HG02870 (cell line): ENCODE measurements at regions not wholly inside any gene's neighbourhood (a gene's known extent, or its start where the extent isn't known, plus 50 kb on each side); places are given as distances from the start of the nearest gene placed in this dataset.
"Not testable (repeated sequence)": the region's sequence is repeated elsewhere in the genome, so short reads cannot be mapped to it uniquely, and the experiment has no call there.

Experiments used
- ATAC-seq: cut with Tn5 transposase; IDR thresholded peaks from one replicate; pipeline ENCODE4 v1.9.1; 2021; ENCODE audit warnings: mild to moderate bottlenecking, moderate library complexity; ENCODE audit not compliant: unreplicated experiment

- ATAC-seq: not testable (repeated sequence)
These were observed 442.4 kb downstream of the TMEM232 start for GRCh38 chr5:110284121-110284520.

- no peak for ATAC-seq
These were observed 437.5 kb downstream of the TMEM232 start for GRCh38 chr5:110288766-110289511.

DNA sequence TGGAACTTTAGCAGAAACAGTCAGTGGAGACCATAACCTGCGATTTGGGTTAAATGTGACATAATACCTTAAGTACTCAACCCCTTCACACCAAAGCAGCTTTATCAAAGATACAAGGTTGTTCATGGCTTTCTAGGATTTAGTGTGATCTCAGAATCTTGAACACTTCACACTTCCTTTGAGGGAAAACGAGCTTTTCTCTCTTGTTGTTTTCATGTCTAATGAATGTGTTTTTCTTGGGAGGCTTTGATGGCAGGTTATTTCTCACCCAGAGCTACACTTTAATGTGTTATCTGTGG, 437.0 kb downstream of the TMEM232 start:
- no peak for ATAC-seq

DNA sequence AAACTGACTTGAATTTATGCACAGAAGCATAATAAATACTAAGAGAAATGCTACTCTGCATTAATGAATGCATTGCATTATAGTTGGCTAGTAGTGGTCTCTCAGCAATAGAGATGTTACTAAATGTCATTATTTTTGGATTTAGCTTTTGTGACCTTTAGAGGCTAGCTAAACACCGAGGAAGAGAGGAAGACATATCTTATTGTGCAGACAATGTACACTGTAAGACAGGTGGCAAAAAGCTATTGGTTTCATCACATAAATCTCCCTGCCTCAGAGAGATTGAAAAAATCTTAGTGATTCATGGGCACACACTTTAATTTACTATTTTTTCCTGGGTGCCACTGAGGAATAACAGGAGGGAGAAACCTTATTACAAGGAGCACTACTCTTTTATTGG, 435.9 kb downstream of the TMEM232 start:
- ATAC-seq: no peak

- no peak for ATAC-seq
These were observed 432.2 kb downstream of the TMEM232 start for GRCh38 chr5:110294281-110294680.

GRCh38 chr5:110297152-110297670, 429.3 kb downstream of the TMEM232 start:
- no peak for ATAC-seq

- no peak for ATAC-seq
These were observed 422.3 kb downstream of the TMEM232 start for GRCh38 chr5:110304176-110304575.

DNA sequence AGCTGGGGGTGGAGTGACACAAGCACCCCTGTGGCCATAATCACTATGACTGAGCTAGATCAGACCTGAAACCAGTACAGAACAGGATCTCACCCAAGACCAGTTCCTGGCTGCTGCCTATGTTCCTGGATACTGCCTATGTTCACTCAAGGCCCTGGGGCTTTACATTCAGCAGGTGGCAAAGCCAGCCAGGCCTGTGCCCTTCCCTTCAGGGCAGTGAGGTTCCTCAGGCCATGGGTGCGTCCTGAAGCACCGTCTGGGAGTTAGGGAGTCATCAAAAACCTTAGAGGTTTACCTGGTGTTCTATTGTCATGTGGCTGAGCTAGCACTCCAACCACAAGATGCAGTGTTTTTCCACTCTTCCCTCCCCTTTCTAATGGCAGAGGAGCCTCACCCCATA, 419.8 kb downstream of the TMEM232 start:
- no peak for ATAC-seq

- no peak for ATAC-seq
These were observed 417.2 kb downstream of the TMEM232 start for GRCh38 chr5:110309222-110309621.

DNA sequence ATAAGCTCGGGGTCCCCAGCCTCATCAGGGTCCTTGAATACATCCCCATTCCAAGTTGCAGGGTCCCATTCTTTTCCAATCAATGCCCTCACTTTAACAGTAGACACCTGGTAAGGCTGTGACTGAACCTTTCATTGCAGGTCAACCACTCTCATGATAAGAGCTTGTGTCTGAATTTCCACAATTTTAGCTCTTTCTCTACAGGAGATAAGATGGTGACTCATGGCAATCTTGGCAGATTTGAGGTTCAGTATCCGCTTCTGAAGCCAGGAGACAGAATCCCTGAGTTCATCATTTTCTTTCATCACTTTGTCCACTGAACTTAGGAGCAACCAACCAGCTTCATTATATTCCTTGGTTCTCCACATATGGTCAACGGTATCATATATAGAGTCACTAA, 409.9 kb downstream of the TMEM232 start:
- not testable (repeated sequence) for ATAC-seq

- ATAC-seq: peak; percentile 71
These were observed 405.4 kb downstream of the TMEM232 start for GRCh38 chr5:110321117-110321516.

GRCh38 chr5:110323357-110323756, 403.1 kb downstream of the TMEM232 start:
- ATAC-seq: no peak

- ATAC-seq: no peak
These were observed 402.6 kb downstream of the TMEM232 start for GRCh38 chr5:110323832-110324231.

DNA sequence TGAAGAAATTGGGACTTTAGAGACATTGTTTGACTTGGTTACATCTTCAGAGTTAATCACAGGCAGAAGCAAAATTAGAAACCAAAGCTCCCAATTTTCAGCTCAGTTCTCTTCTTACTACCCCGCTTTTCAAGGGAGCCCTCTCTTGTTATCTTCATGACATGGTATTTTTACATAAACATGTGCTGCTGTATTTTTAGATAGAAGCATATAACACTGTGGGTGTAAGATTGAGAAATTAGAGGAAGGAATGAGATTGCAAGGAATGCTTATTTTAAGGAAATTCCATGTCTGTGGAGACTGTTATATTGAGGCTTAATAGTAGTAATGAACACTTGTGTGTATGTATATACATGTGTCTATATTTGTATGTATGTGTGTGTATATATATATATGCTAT, 401.6 kb downstream of the TMEM232 start:
- no peak for ATAC-seq

GRCh38 chr5:110329955-110330525, 396.4 kb downstream of the TMEM232 start:
- no peak for ATAC-seq

- ATAC-seq: no peak
These were observed 393.1 kb downstream of the TMEM232 start for GRCh38 chr5:110333384-110333783.

GRCh38 chr5:110335361-110336066, 391.0 kb downstream of the TMEM232 start:
- ATAC-seq: no peak

DNA sequence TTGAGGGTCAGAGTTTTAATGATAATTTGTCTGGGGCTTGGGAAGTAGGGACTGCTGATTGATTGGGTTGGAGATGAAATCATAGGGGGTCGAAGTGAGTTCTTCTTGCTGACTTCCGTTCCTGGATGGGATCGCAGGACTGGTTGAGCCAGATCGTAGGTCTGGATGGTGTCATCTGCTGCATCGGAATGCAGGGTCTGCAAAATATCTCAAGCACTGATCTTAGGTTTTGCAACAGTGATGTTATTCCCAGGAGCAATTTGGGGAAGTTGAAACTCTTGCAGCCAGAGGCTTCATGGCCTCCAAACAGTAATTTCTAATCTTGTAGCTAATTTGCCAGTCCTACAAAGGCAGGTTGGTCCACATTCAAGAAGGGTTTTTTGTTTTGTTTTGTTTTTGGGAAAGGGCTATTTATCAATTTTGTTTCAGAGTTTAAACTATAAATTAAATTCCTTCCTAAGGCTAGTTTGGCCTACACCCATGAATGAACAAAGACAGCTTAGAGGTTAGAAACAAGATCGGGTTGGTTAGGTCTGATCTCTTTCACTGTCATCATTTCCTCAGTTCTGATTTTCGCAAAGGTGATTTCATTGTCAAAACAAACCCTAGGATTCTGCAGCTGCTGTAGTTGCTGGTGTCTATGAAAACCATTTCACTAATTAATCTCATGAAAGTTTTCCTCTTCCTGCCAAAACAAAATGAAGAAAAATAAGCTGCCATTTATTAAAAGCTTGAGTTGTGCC, 388.0 kb downstream of the TMEM232 start:
- ATAC-seq: no peak

DNA sequence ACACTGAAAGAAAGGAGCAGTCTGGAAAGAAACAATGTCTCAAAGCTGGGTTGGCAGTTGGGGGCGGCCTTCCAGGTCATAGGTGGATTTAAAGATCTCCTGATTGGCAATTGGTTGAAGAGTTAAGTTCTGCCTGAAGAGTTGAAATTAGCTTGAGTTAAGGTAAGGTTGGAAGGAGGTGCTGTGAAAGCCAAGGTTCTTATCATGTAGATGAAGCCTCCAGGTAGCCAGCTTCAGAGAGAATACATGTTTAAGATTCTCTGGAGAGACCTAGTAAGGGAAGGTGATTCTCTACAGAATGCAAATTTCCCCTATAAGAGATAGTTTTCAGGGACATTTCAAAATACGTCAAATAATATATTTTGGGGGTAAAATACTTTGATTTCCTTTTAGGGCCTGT, 387.1 kb downstream of the TMEM232 start:
- ATAC-seq: no peak

GRCh38 chr5:110341836-110342235, 384.6 kb downstream of the TMEM232 start:
- ATAC-seq: no peak

DNA sequence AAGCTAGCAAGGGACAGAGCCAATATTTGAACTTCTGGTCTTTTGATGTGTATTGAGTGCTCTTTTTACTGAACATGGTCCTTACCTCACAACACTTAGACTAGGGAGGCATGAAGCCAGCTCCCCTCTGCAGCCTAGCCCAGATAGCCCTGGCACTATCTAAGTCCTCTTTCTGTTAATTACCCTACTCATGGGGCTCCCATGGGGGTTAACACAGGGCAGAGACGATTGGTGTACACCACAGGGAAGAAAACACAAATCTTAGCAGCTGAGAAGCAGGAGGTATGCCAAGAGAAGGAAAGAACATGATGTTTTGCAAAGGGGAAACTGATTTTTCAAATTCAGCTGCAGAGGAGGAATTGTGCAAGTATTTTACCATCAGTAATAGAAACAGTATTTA, 383.8 kb downstream of the TMEM232 start:
- ATAC-seq: no peak
